IMR-90 (cell line): ENCODE measurements at regions not wholly inside any gene's neighbourhood (a gene's known extent, or its start where the extent isn't known, plus 50 kb on each side); places are given as distances from the start of the nearest gene placed in this dataset.

ENCODE experiments used
- BHLHE40 ChIP-seq: fragments of 150-350 bp; IDR thresholded peaks from 2 replicates; pipeline ENCODE4 v1.6.1; 2016; ENCODE audit warnings: mild to moderate bottlenecking, low read depth, low read length
- CEBPB ChIP-seq: IDR thresholded peaks from 2 replicates; pipeline ENCODE4 v1.6.1; 2012; ENCODE audit warnings: low read depth, low read length, improper control_type of control experiment
- CHD1 ChIP-seq: IDR thresholded peaks from 2 replicates; pipeline ENCODE4 v1.6.1; 2012; ENCODE audit warnings: low read depth, low read length, improper control_type of control experiment
- CTCF ChIP-seq: conservative IDR thresholded peaks from 2 replicates; pipeline ENCODE4 v1.5.1; 2012; ENCODE audit warnings: mild to moderate bottlenecking, low read depth, low read length, improper control_type of control experiment
- FOS ChIP-seq: fragments of 150-350 bp; IDR thresholded peaks from 2 replicates; pipeline ENCODE4 v1.6.1; 2016; ENCODE audit warnings: low read depth, low read length
- MXI1 ChIP-seq: IDR thresholded peaks from 2 replicates; pipeline ENCODE4 v1.6.1; 2012; ENCODE audit warnings: low read depth, mild to moderate bottlenecking, low read length, moderate library complexity, borderline replicate concordance
- NFE2L2 ChIP-seq: fragments of 150-350 bp; IDR thresholded peaks from 2 replicates; pipeline ENCODE4 v1.6.1; 2016; ENCODE audit warnings: low read depth, mild to moderate bottlenecking, low read length
- POLR2A ChIP-seq: IDR thresholded peaks from 2 replicates; pipeline ENCODE4 v1.6.1; 2012; ENCODE audit warnings: mild to moderate bottlenecking, low read depth, low read length
- RAD21 ChIP-seq: IDR thresholded peaks from 2 replicates; pipeline ENCODE4 v1.6.1; 2012; ENCODE audit warnings: low read length, improper control_type of control experiment
- RCOR1 ChIP-seq: IDR thresholded peaks from 2 replicates; pipeline ENCODE4 v1.6.1; 2012; ENCODE audit warnings: mild to moderate bottlenecking, low read length, improper control_type of control experiment; ENCODE audit not compliant: insufficient replicate concordance
- RFX5 ChIP-seq: IDR thresholded peaks from 2 replicates; pipeline ENCODE4 v1.8.0; 2012; ENCODE audit warnings: low read depth, mild to moderate bottlenecking, low read length, moderate library complexity
- SMC3 ChIP-seq: fragments of 150-350 bp; IDR thresholded peaks from 2 replicates; pipeline ENCODE4 v1.6.1; 2016; ENCODE audit warnings: low read depth, mild to moderate bottlenecking, antibody characterized with exemption, low read length, moderate library complexity
- USF2 ChIP-seq: fragments of 150-350 bp; IDR thresholded peaks from 2 replicates; pipeline ENCODE4 v1.6.1; 2017; ENCODE audit warnings: mild to moderate bottlenecking, antibody characterized with exemption, low read length, low read depth

- TF ChIP-seq BHLHE40 (no peak), POLR2A (no peak), RCOR1 (no peak), CTCF (no peak), CEBPB (no peak), RFX5 (no peak), MXI1 (no peak), SMC3 (no peak), FOS (no peak), USF2 (no peak), RAD21 (no peak), CHD1 (no peak), NFE2L2 (no peak)
Measured at GRCh38 chr2:215707608-215708007, 271.7 kb upstream of the FN1 start.
